Fibroblast of mammary gland (primary cell): ENCODE measurements at regions not wholly inside any gene's neighbourhood (a gene's known extent, or its start where the extent isn't known, plus 50 kb on each side); places are given as distances from the start of the nearest gene placed in this dataset.

Experiments used
- DNase-seq: peaks from one replicate; pipeline ENCODE4 v3.0.0-alpha.2; 2010; ENCODE audit warnings: low read depth
- H3K4me3 ChIP-seq: 2 replicates; pipeline ENCODE4 v1.5.1; 2011; ENCODE audit warnings: low read depth, mild to moderate bottlenecking, low read length, moderate library complexity; ENCODE audit not compliant: control insufficient read depth
- CTCF ChIP-seq: conservative IDR thresholded peaks from 2 replicates; pipeline ENCODE4 v1.5.1; 2011; ENCODE audit warnings: low read depth, low read length, inconsistent platforms; ENCODE audit not compliant: control insufficient read depth, insufficient read depth

GRCh38 chr9:13484186-13484585, 204.7 kb upstream of the MPDZ start:
- peak; percentile 45 for DNase-seq
- no peak overlapping the region for H3K4me3 ChIP-seq
- TF ChIP-seq CTCF: no peak

GRCh38 chr9:13481274-13481673, 201.8 kb upstream of the MPDZ start:
- peak; percentile 22 for DNase-seq
- no peak overlapping the region for H3K4me3 ChIP-seq
- no peak for TF ChIP-seq CTCF

- no peak for TF ChIP-seq CTCF
- DNase-seq: peak; percentile 64
- H3K4me3 ChIP-seq: no peak overlapping the region
These were observed 201.2 kb upstream of the MPDZ start for GRCh38 chr9:13480693-13481092.

DNA sequence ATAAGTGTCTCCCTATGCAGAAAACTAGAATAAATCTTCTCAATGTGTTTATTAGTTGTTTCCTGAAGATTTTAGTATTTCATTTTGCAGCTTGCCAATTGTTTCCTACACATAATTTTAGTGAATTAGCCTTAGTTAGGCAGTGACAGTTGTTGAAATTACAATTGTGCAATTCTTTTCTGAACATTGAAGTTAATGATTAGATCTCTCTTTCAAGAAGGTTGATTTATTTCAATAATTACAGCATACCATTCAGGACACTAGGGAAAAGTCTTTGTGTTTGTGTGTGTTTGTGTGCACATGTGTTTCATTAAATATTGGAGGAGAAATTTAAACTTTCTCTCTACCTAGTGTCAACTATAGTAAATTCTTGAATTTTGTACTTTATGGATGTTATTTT, 199.6 kb upstream of the MPDZ start:
- no peak for DNase-seq
- no peak for TF ChIP-seq CTCF
- no peak overlapping the region for H3K4me3 ChIP-seq

DNA sequence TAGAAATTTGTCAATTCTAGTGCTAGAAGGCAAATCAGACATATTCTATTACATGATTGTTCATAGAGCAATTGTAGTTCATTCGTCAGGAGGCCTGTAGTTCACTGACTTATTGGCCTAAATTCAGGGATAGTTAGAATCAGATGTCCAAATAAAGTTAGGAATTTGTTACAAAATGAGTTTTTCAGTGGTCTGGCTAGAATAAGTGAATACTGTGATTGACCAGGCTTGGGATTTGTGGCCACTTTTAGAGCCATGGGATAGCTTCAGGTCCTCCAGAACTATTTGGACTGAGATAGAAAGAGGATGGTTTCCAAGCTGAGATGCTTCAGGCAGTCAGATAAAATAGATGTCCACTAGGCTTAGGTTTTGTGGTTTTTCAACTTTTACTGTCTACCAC, 199.1 kb upstream of the MPDZ start:
- DNase-seq: no peak
- H3K4me3 ChIP-seq: no peak overlapping the region
- no peak for TF ChIP-seq CTCF

DNA sequence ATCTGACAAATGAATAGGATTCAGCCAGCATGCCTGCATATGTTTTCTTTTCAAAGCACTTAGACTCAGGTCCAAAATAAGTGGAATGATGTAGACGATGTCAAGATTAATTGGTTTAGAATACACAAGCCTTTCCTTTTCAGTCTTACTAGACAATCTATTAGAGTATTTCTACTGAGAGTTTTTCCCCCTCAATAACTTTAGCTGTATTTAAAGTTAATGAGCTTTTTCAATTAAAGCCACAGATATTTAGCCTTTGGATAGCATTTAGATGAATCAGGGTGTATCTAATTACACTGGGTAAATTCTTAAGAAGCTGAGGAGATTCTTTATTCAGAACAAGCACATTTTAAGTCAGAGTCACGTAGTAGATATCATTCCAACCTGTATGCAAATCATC, 198.7 kb upstream of the MPDZ start:
- no peak overlapping the region for H3K4me3 ChIP-seq
- TF ChIP-seq CTCF: no peak
- DNase-seq: no peak

DNA sequence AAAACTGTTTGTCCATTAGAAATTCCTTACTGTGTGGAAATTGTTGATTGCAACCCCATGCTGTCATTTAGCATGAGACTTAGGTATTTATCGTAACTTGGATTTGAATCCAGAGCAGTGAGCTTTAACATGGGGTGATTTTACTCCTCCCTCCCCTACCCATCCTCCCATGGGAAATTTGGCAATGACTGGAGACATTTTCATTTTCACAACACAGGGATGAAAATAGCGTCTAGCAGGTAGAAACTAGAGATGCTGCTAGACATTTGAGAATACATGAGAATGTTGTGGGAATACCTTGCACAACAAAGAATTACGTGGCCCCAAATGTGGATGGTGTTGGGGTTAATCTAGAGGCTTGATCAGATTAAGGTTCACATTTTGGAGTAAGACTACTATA, 191.3 kb upstream of the MPDZ start:
- no peak for DNase-seq
- no peak for TF ChIP-seq CTCF
- no peak overlapping the region for H3K4me3 ChIP-seq
